Activated B cell treated with CpG ODN at 0.5 μM for 24 hours (primary cell): ENCODE measurements at regions not wholly inside any gene's neighbourhood (a gene's known extent, or its start where the extent isn't known, plus 50 kb on each side); places are given as distances from the start of the nearest gene placed in this dataset.
A peak's percentile ranks its signal among the peaks of the same experiment; 100 is the strongest.

Experiments used
- ATAC-seq: fragments of 200-7000 bp; cut with Tn5 transposase; one replicate; pipeline ENCODE4 v1.10.0; 2021; ENCODE audit warnings: low read depth, mild to moderate bottlenecking, moderate library complexity
- CTCF ChIA-PET: fragments of 350-600 bp; sonication (Branson Sonifier 250); formaldehyde crosslinking; loops from one replicate; lab custom pipeline; 2021; ENCODE audit warnings: antibody characterized with exemption; lab: Charles Lee
- POLR2A ChIA-PET: fragments of 350-600 bp; sonication (Branson Sonifier 250); formaldehyde crosslinking; loops from one replicate; lab custom pipeline; 2021; ENCODE audit warnings: antibody characterized with exemption; lab: Charles Lee
- DNase-seq: peaks from one replicate; pipeline ENCODE4 v3.0.0; 2022
- H3K27ac Mint-ChIP-seq: one replicate; pipeline ENCODE4 v1.8.0; 2020; ENCODE audit warnings: mixed read lengths
- H3K27me3 Mint-ChIP-seq: one replicate; pipeline ENCODE4 v1.8.0; 2021; ENCODE audit warnings: mixed read lengths
- H3K36me3 Mint-ChIP-seq: one replicate; pipeline ENCODE4 v1.8.0; 2021; ENCODE audit warnings: low read depth, mixed read lengths
- H3K4me1 Mint-ChIP-seq: one replicate; pipeline ENCODE4 v1.8.0; 2021; ENCODE audit warnings: mixed read lengths
- H3K4me3 Mint-ChIP-seq: one replicate; pipeline ENCODE4 v1.8.0; 2020; ENCODE audit warnings: mild to moderate bottlenecking, mixed read lengths
- H3K9me3 Mint-ChIP-seq: one replicate; pipeline ENCODE4 v1.8.0; 2020; ENCODE audit warnings: mixed read lengths
- CTCF ChIP-seq: fragments of 200-600 bp; IDR thresholded peaks from one replicate; pipeline ENCODE4 v1.8.0; 2022; ENCODE audit warnings: antibody characterized with exemption, mild to moderate bottlenecking
- intact Hi-C: fragments of 100-400 bp; cut with micrococcal nuclease; formaldehyde crosslinking; loops from one replicate; pipeline ENCODE4 v1.15.1; 2024

- DNase-seq, result no peak
- Mint-ChIP-seq H3K4me1 (peaks cover 8% of the 10 kb centered on the region), H3K27me3 (no peaks in the 10 kb centered on the region), H3K27ac (no peak overlapping the region), H3K4me3 (no peak overlapping the region), H3K9me3 (no peaks in the 10 kb centered on the region), H3K36me3 (no peaks in the 10 kb centered on the region)
- intact Hi-C loops, result no loop called here
- no peak for ATAC-seq
- ChIA-PET CTCF (no interaction called here), POLR2A (no interaction called here)
- no peak for TF ChIP-seq CTCF
Observed at GRCh38 chr22:48154169-48154942, 1391.9 kb downstream of the TBC1D22A start.

GRCh38 chr22:48153726-48154125 lies 1391.3 kb downstream of the TBC1D22A start:
- ChIA-PET POLR2A (interaction anchor here (0.7 kb wide), 1 partner anchor 201 kb away, joined by 4 read pairs; no protein-coding TSS in a partner anchor), CTCF (no interaction called here)
- no peak for TF ChIP-seq CTCF
- ATAC-seq (no peak), DNase-seq (no peak)
- Mint-ChIP-seq H3K27ac (no peak overlapping the region), H3K4me1 (peaks cover 8% of the 10 kb centered on the region), H3K9me3 (no peaks in the 10 kb centered on the region), H3K36me3 (no peaks in the 10 kb centered on the region), H3K4me3 (no peak overlapping the region), H3K27me3 (no peaks in the 10 kb centered on the region)
- intact Hi-C loops, result no loop called here

- DNase-seq (no peak), ATAC-seq (no peak)
- no peaks in the 10 kb centered on the region for H3K9me3 Mint-ChIP-seq
- H3K27ac Mint-ChIP-seq, result no peak overlapping the region
- ChIA-PET CTCF (no interaction called here), POLR2A (no interaction called here)
- no peak overlapping the region for H3K4me3 Mint-ChIP-seq
- intact Hi-C loops, result no loop called here
- TF ChIP-seq CTCF, result no peak
- peaks cover 11% of the 10 kb centered on the region for H3K4me1 Mint-ChIP-seq
- H3K27me3 Mint-ChIP-seq, result no peaks in the 10 kb centered on the region
- H3K36me3 Mint-ChIP-seq, result no peaks in the 10 kb centered on the region
Observed at GRCh38 chr22:48152916-48153315, 1390.5 kb downstream of the TBC1D22A start.

GRCh38 chr22:48152164-48152775 lies 1389.8 kb downstream of the TBC1D22A start:
- Mint-ChIP-seq H3K4me1 (peaks cover 11% of the 10 kb centered on the region), H3K36me3 (no peaks in the 10 kb centered on the region), H3K27ac (no peak overlapping the region), H3K9me3 (no peaks in the 10 kb centered on the region), H3K27me3 (no peaks in the 10 kb centered on the region), H3K4me3 (no peak overlapping the region)
- CTCF ChIA-PET, result no interaction called here
- ATAC-seq, result peak; percentile 66
- intact Hi-C loops, result no loop called here
- no peak for TF ChIP-seq CTCF
- no peak for DNase-seq
- POLR2A ChIA-PET, result no interaction called here

GRCh38 chr22:48151641-48152040 lies 1389.2 kb downstream of the TBC1D22A start:
- no peak for ATAC-seq
- intact Hi-C loops, result no loop called here
- no peak overlapping the region for H3K27ac Mint-ChIP-seq
- H3K36me3 Mint-ChIP-seq, result no peaks in the 10 kb centered on the region
- no peaks in the 10 kb centered on the region for H3K27me3 Mint-ChIP-seq
- no peaks in the 10 kb centered on the region for H3K9me3 Mint-ChIP-seq
- peaks cover 11% of the 10 kb centered on the region for H3K4me1 Mint-ChIP-seq
- TF ChIP-seq CTCF, result no peak
- ChIA-PET CTCF (no interaction called here), POLR2A (no interaction called here)
- no peak overlapping the region for H3K4me3 Mint-ChIP-seq
- no peak for DNase-seq
